ENCODE measurements at regions not wholly inside any gene's neighbourhood (a gene's known extent, or its start where the extent isn't known, plus 50 kb on each side); places are given as distances from the start of the nearest gene placed in this dataset.

DNA sequence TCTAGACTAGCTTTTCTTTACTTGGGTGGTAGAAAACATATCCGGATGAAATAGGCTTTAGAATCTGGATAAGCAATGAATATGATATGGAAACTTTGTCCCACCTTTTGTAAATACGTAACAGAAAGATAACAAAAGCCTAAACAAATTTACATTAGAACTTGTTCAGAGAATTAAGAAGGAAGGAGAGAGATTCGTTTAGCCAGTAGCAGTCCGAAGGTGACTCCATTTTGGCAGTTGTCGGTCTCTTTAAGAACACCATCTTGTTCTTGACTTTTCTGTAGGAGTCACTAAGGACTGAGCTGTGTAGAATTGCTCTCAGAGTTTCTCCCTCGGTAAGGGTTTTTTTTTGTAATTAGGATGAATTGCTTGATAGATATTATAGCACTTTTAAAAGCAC lies 475.1 kb downstream of the PCNX1 start:
- TF ChIP-seq, protein P1, sequence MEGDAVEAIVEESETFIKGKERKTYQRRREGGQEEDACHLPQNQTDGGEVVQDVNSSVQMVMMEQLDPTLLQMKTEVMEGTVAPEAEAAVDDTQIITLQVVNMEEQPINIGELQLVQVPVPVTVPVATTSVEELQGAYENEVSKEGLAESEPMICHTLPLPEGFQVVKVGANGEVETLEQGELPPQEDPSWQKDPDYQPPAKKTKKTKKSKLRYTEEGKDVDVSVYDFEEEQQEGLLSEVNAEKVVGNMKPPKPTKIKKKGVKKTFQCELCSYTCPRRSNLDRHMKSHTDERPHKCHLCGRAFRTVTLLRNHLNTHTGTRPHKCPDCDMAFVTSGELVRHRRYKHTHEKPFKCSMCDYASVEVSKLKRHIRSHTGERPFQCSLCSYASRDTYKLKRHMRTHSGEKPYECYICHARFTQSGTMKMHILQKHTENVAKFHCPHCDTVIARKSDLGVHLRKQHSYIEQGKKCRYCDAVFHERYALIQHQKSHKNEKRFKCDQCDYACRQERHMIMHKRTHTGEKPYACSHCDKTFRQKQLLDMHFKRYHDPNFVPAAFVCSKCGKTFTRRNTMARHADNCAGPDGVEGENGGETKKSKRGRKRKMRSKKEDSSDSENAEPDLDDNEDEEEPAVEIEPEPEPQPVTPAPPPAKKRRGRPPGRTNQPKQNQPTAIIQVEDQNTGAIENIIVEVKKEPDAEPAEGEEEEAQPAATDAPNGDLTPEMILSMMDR (IDR thresholded peaks at IDR 0.05; ENCODE audit: insufficient read depth, low read depth, low read length, missing control alignments): no peak
- H3K4me3 ChIP-seq (ENCODE audit: low read depth, low read length): no peak overlapping the region
- no peak for DNase-seq (ENCODE audit: low read depth)

DNA sequence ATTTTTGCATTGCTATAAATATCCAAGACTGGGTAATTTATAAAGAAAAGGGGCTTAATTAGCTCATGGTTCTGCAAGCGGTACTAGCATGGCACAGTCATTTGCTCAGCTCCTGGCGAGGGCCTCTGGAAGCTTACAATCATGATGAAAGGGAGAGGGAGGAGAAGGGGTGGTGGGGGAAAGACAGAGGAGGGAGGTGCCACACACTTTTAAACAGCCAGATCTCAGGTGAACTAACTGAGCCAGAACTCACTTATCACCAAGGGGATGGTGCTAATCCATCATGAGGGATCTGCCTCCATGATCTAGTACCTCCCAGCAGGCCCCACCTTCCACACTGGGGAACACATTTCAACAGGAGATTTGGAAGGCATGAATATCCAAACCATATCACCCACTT lies 476.3 kb downstream of the PCNX1 start:
- no peak for DNase-seq (ENCODE audit: low read depth)
- no peak overlapping the region for H3K4me3 ChIP-seq (ENCODE audit: low read depth, low read length)
- TF ChIP-seq, protein P1 (IDR thresholded peaks at IDR 0.05; ENCODE audit: insufficient read depth, low read depth, low read length, missing control alignments): no peak

DNA sequence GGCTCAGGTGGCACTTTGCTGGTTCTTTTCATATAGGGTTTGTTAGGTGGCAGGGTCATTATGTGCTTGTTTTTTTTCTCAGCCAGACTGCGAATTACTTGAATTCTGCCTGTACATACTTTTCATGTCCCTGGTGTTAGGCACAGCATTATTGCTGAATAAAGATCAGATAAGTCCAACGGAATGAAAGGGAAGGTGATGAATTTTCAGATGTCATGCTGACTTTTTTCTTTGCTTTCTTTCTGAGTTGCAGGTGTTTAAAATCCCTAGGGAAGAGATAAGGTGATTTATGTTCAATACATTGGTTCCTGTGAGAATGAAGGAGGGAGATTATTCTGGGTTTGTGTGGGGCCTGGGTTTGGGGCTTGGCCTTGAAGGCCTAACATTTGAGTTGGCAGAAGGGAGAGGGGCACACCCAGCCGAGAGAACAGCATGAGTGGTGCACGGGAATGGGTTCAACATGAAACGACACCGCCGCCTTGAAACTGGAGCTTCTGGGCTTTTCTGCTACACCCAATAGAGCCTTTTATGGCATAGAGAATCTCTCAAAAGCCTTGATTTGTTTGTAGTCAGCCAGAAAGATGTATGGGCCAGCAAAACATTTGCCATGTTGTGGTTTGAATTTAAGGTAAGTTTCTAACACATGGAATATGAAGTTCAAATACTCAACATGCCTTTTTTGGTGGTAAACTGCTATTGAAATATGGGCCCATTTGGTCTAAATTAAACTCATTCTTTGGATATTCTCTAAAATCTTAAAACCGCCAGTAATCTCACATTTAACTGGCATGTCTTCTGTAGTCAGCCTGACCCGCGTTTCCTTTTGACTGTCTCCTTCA lies 477.0 kb downstream of the PCNX1 start:
- TF ChIP-seq, protein P1 (IDR thresholded peaks at IDR 0.05; ENCODE audit: insufficient read depth, low read depth, low read length, missing control alignments): no peak
- no peak for DNase-seq (ENCODE audit: low read depth)
- no peak overlapping the region for H3K4me3 ChIP-seq (ENCODE audit: low read depth, low read length)

DNA sequence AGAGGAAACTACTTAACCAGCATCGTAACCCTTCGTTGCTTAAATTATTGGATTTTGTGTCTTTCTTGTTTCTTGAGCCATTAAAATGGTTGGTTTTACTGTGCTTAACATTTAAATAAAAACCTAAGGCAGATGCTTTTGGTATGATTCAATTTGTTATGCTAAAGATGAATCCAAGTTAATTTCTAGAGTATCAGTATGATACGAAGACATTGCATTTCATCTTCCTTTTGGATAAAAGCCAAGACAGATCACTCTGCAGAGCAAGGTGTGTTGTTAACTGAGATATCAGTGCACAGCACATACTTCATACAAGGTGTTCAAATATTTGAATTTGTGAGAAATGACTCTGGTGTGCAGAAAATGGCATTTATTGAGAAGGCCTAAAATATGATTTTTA lies 480.5 kb downstream of the PCNX1 start:
- DNase-seq (ENCODE audit: low read depth): no peak
- TF ChIP-seq, protein P1 (IDR thresholded peaks at IDR 0.05; ENCODE audit: insufficient read depth, low read depth, low read length, missing control alignments): no peak
- H3K4me3 ChIP-seq (ENCODE audit: low read depth, low read length): no peak overlapping the region

DNA sequence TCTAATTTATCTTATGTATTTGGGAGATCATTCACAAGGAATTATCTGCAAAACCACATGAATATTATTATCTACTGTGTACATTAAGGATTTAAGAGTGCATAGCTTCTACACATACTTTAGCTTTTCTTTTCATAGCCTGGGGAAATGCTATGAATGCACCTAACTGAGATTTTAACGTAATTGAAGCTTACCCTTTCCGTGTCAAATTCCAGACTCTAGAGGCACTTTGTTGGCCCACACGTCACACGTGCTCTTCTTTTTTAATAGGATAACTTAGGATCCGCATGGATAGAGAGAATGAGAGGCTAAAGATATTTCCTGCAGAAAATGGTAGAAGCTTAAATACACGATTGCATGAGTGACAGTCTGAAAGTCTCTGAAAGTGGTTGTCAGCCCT lies 481.1 kb downstream of the PCNX1 start:
- no peak overlapping the region for H3K4me3 ChIP-seq (ENCODE audit: low read depth, low read length)
- DNase-seq (ENCODE audit: low read depth): no peak
- TF ChIP-seq, protein P1 (IDR thresholded peaks at IDR 0.05; ENCODE audit: insufficient read depth, low read depth, low read length, missing control alignments): no peak

DNA sequence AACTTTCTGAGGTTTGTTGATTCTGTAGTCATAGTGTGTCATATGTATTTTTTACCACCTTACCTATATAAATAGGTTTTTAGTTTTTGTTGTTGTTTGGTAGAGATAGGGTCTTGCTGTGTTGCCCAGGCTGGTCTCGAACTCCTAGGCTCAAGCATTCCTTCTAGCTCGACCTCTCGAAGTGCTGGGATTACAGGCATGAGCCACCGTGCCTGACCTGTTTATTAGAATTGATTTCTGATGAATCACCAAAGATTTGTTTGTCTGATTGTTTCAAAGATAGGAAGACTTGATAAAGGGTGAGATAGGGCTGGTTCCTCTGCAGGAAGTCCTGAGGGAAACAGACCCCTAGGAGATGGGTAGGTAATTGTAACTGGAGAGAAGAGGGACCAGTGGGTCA lies 481.6 kb downstream of the PCNX1 start:
- TF ChIP-seq, protein P1 (IDR thresholded peaks at IDR 0.05; ENCODE audit: insufficient read depth, low read depth, low read length, missing control alignments): no peak
- no peak overlapping the region for H3K4me3 ChIP-seq (ENCODE audit: low read depth, low read length)
- DNase-seq (ENCODE audit: low read depth): no peak

DNA sequence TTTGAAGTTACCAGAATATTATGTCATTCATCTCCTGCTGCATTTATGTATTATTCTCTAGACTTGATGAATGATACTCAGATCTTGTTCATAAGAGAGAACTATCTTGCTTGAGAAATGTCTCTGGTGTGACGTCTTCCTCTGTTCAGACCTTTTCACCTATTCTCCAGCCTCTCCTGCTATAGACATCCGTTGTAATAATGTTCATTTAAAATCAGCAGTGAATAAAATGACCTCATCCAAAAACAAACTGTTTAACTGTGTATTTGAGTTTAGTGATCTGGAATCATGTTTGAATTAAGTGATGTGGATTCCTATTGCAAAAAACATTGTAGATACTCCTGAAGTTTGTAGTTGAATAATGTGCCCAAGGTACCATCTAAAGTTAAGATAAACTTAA lies 487.1 kb downstream of the PCNX1 start:
- no peak for DNase-seq (ENCODE audit: low read depth)
- no peak overlapping the region for H3K4me3 ChIP-seq (ENCODE audit: low read depth, low read length)
- TF ChIP-seq, protein P1 (IDR thresholded peaks at IDR 0.05; ENCODE audit: insufficient read depth, low read depth, low read length, missing control alignments): no peak
